Endothelial cell of umbilical vein (primary cell): ENCODE measurements at regions not wholly inside any gene's neighbourhood (a gene's known extent, or its start where the extent isn't known, plus 50 kb on each side); places are given as distances from the start of the nearest gene placed in this dataset.

Source experiments
- BruUV-seq: library from RNA; stranded (reverse); fragments of 400-500 nt; replicated peaks from 2 replicates; lab custom pipeline; 2021; lab: Mats Ljungman, UMichigan
- CTCF ChIA-PET: fragments of 300-600, 350-600 bp; sonication (Branson Sonifier 250); formaldehyde crosslinking; loops from one replicate; lab custom pipeline; 2021; ENCODE audit warnings: antibody characterized with exemption, inconsistent platforms; lab: Charles Lee
- POLR2A ChIA-PET: fragments of 300-600, 350-600 bp; sonication (Branson Sonifier 250); formaldehyde crosslinking; loops from one replicate; lab custom pipeline; 2021; ENCODE audit warnings: antibody characterized with exemption, inconsistent platforms; lab: Charles Lee
- DNase-seq: peaks from one replicate; pipeline ENCODE4 v3.0.0-alpha.2; 2011; ENCODE audit warnings: low read depth, low spot score
- FAIRE-seq: peaks from 2 replicates; lab custom pipeline; 2011; peaks lifted over from hg19 to GRCh38; lab: Jason Lieb, UNC
- H2AFZ ChIP-seq: 2 replicates; pipeline ENCODE4 v1.6.0; 2012; ENCODE audit warnings: low read depth, low read length, control low read depth, inconsistent platforms
- H3K27ac ChIP-seq: 2 replicates; pipeline ENCODE4 v1.5.1; 2011; ENCODE audit warnings: low read depth, mild to moderate bottlenecking, control low read depth, low read length, moderate library complexity; ENCODE audit not compliant: insufficient read depth
- H3K27me3 ChIP-seq, 2 experiments: 2 replicates each; pipeline versions ENCODE4 v1.6.0 to v1.6.1; 2011; ENCODE audit warnings: low read length in 2 of 2, mixed read lengths in 1 of 2; ENCODE audit not compliant: control insufficient read depth in 2 of 2, insufficient read depth in 2 of 2
- H3K36me3 ChIP-seq, 2 experiments: 2 replicates in 1 of 2; 3 replicates in 1 of 2; pipeline ENCODE4 v1.5.1; 2011; ENCODE audit warnings: low read length in 2 of 2, mild to moderate bottlenecking in 1 of 2, moderate library complexity in 1 of 2; ENCODE audit not compliant: control insufficient read depth in 2 of 2, insufficient read depth in 2 of 2; ENCODE audit errors: extremely low read depth in 1 of 2
- H3K4me1 ChIP-seq: 3 replicates; pipeline ENCODE4 v1.5.1; 2011; ENCODE audit warnings: mild to moderate bottlenecking, low read length; ENCODE audit not compliant: control insufficient read depth, insufficient read depth; ENCODE audit errors: extremely low read depth
- H3K4me2 ChIP-seq: 2 replicates; pipeline ENCODE4 v1.6.1; 2011; ENCODE audit warnings: low read length, control low read depth, mixed read lengths; ENCODE audit not compliant: insufficient read depth
- H3K4me3 ChIP-seq, 3 experiments: fragments of 200-600 bp in 1 of 3; sonication (generic), shearing (Covaris generic) in 1 of 3; replicated peaks in 1 of 3; 2 replicates each; pipeline ENCODE4 v1.5.1; 2011 to 2016; ENCODE audit warnings: control low read depth in 3 of 3, low read length in 3 of 3, mild to moderate bottlenecking in 2 of 3, inconsistent platforms in 1 of 3, low read depth in 1 of 3, moderate library complexity in 1 of 3; ENCODE audit not compliant: insufficient read depth in 1 of 3
- H3K79me2 ChIP-seq: 2 replicates; pipeline ENCODE4 v1.6.0; 2012; ENCODE audit warnings: low read length, inconsistent platforms; ENCODE audit not compliant: control insufficient read depth, insufficient read depth
- H3K9ac ChIP-seq: replicated peaks from 2 replicates; pipeline ENCODE3; 2011; ENCODE audit warnings: low read length, control low read depth; ENCODE audit not compliant: insufficient read depth; ENCODE audit errors: extremely low read depth
- H3K9me1 ChIP-seq: replicated peaks from 3 replicates; pipeline ENCODE4 v1.6.0; 2011; ENCODE audit warnings: mild to moderate bottlenecking, low read length; ENCODE audit not compliant: control insufficient read depth, insufficient read depth; ENCODE audit errors: extremely low read depth
- H3K9me3 ChIP-seq: replicated peaks from 2 replicates; pipeline ENCODE4 v1.5.1; 2012; ENCODE audit warnings: low read length, inconsistent platforms; ENCODE audit not compliant: control insufficient read depth, insufficient read depth
- H4K20me1 ChIP-seq: replicated peaks from 2 replicates; pipeline ENCODE3; 2011; ENCODE audit warnings: mild to moderate bottlenecking, low read length; ENCODE audit not compliant: control insufficient read depth, insufficient read depth; ENCODE audit errors: extremely low read depth
- CTCF ChIP-seq, 2 donors: IDR thresholded peaks; 1 replicate in 1 of 2; 2 replicates in 1 of 2; pipeline ENCODE4 v1.5.1; 2011; ENCODE audit warnings: low read length in 2 of 2, mild to moderate bottlenecking in 2 of 2, moderate library complexity in 2 of 2, control low read depth in 1 of 2, inconsistent platforms in 1 of 2, low read depth in 1 of 2; ENCODE audit not compliant: insufficient read depth in 1 of 2; ENCODE audit errors: extremely low read depth in 1 of 2
- EZH2 ChIP-seq: IDR thresholded peaks from 2 replicates; pipeline ENCODE4 v1.6.1; 2012; ENCODE audit warnings: borderline replicate concordance, low read depth, mild to moderate bottlenecking, moderate library complexity, low read length, inconsistent platforms; ENCODE audit not compliant: severe bottlenecking
- GATA2 ChIP-seq: IDR thresholded peaks from 2 replicates; pipeline ENCODE4 v1.7.0; 2011; ENCODE audit warnings: low read depth, mild to moderate bottlenecking, moderate library complexity, mixed read lengths, low read length; ENCODE audit not compliant: insufficient read length, insufficient read depth
- JUN ChIP-seq: IDR thresholded peaks from 2 replicates; pipeline ENCODE4 v1.6.1; 2011; ENCODE audit warnings: borderline replicate concordance, low read depth; ENCODE audit not compliant: insufficient read length, insufficient read depth
- POLR2A ChIP-seq: IDR thresholded peaks from 2 replicates; pipeline ENCODE4 v1.6.1; 2012; ENCODE audit warnings: low read depth, mild to moderate bottlenecking, control low read depth, low read length
- POLR2AphosphoS5 ChIP-seq: IDR thresholded peaks from 2 replicates; pipeline ENCODE4 v1.6.1; 2012; ENCODE audit warnings: low read depth, mild to moderate bottlenecking, control low read depth, low read length, moderate library complexity; ENCODE audit not compliant: insufficient read depth
- dilution Hi-C: fragments of 300-500 bp; cut with MboI; formaldehyde crosslinking; loops from one replicate; pipeline ENCODE4 v1.15.0; 2019; ENCODE audit warnings: low sequenced_read_pairs; ENCODE audit not compliant: extremely low pct_ligation_motif_present
- intact Hi-C: fragments of 100-400 bp; cut with micrococcal nuclease; formaldehyde crosslinking; loops from one replicate; pipeline ENCODE4 v1.10.0; 2022
- TF ChIP-seq, protein P1 (sequence below): IDR thresholded peaks from 2 replicates; pipeline ENCODE4 v1.6.1; 2011; ENCODE audit not compliant: insufficient read depth, insufficient read length

- FAIRE-seq (no peak), DNase-seq (no peak)
- dilution Hi-C loops: no loop called here
- TF ChIP-seq, protein P1, sequence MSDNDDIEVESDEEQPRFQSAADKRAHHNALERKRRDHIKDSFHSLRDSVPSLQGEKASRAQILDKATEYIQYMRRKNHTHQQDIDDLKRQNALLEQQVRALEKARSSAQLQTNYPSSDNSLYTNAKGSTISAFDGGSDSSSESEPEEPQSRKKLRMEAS: no peak
- Histone ChIP-seq H3K9me3 (peaks cover 2% of the 10 kb centered on the region), H3K79me2 (no peaks in the 10 kb centered on the region), H3K27me3 (no peaks in the 10 kb centered on the region), H3K4me1 (no peaks in the 10 kb centered on the region), H3K4me2 (no peak overlapping the region), H4K20me1 (no peaks in the 10 kb centered on the region), H3K4me3 (no peak overlapping the region), H3K9me1 (no peaks in the 10 kb centered on the region), H2AFZ (no peak overlapping the region), H3K27ac (no peak overlapping the region), H3K36me3 (no peaks in the 10 kb centered on the region), H3K9ac (no peak overlapping the region)
- ChIA-PET POLR2A (no interaction called here), CTCF (no interaction called here)
- BruUV-seq: no TSS peak
- intact Hi-C loops: no loop called here
These were observed 254.3 kb upstream of the TNRC6C start for GRCh38 chr17:77704048-77704815.

DNA sequence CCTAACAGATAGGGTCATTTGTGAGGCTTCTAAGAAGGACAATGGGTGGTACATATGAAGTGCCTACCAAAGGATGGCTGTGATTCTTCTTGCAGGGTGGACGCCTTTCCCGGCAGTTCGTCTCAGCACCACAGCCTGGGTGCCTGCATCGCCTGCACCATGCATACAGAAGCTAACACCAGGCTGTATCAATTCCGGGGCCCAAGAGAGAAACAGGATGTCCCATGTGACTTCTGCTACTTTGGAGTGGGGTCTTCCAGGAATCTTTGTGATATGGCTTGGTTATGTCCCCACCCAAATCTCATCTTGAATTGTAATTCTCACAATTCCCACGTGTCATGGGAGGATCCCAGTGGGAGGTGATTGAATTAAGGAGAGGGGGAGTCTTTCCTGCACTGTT lies 251.6 kb upstream of the TNRC6C start:
- H3K27me3 ChIP-seq: no peaks in the 10 kb centered on the region
- H3K27ac ChIP-seq: no peak overlapping the region
- ChIA-PET CTCF (no interaction called here), POLR2A (no interaction called here)
- H3K4me1 ChIP-seq: no peaks in the 10 kb centered on the region
- FAIRE-seq: no peak
- BruUV-seq: no TSS peak
- no peaks in the 10 kb centered on the region for H3K9me1 ChIP-seq
- H3K9me3 ChIP-seq: peaks cover 2% of the 10 kb centered on the region
- no peaks in the 10 kb centered on the region for H3K79me2 ChIP-seq
- DNase-seq: no peak
- H3K4me3 ChIP-seq: no peak overlapping the region
- no peak overlapping the region for H3K4me2 ChIP-seq
- no peak overlapping the region for H2AFZ ChIP-seq
- intact Hi-C loops: no loop called here
- TF ChIP-seq CTCF (IDR thresholded peaks at IDR 0.05; ENCODE audit: extremely low read depth in 1 of 2, insufficient read depth in 1 of 2, low read depth in 1 of 2, low read length in 2 of 2) (no peak), POLR2A (no peak), JUN (no peak), POLR2AphosphoS5 (no peak), EZH2 (no peak), GATA2 (no peak)
- H3K36me3 ChIP-seq: no peaks in the 10 kb centered on the region
- no peak overlapping the region for H3K9ac ChIP-seq
- dilution Hi-C loops: no loop called here
- no peaks in the 10 kb centered on the region for H4K20me1 ChIP-seq
